Activated naive CD4-positive, alpha-beta T cell treated with anti-CD3 and anti-CD28 coated beads, Interleukin-2, amount 50 U/mL, for 24 hours (primary cell): ENCODE measurements at regions not wholly inside any gene's neighbourhood (a gene's known extent, or its start where the extent isn't known, plus 50 kb on each side); places are given as distances from the start of the nearest gene placed in this dataset.
"Not testable (repeated sequence)": the region's sequence is repeated elsewhere in the genome, so short reads cannot be mapped to it uniquely, and the experiment has no call there.

Experiments
- H3K27ac Mint-ChIP-seq: one replicate; pipeline ENCODE4 v1.8.0; 2021; ENCODE audit warnings: mild to moderate bottlenecking, mixed read lengths
- H3K27me3 Mint-ChIP-seq: one replicate; pipeline ENCODE4 v1.8.0; 2021; ENCODE audit warnings: mixed read lengths
- H3K36me3 Mint-ChIP-seq: one replicate; pipeline ENCODE4 v1.8.0; 2021; ENCODE audit warnings: mixed read lengths
- H3K4me1 Mint-ChIP-seq: one replicate; pipeline ENCODE4 v1.8.0; 2021; ENCODE audit warnings: mixed read lengths
- H3K4me3 Mint-ChIP-seq: one replicate; pipeline ENCODE4 v1.8.0; 2021; ENCODE audit warnings: mild to moderate bottlenecking, mixed read lengths
- H3K9me3 Mint-ChIP-seq: one replicate; pipeline ENCODE4 v1.8.0; 2021; ENCODE audit warnings: mixed read lengths

GRCh38 chr3:59191651-59192050, 141.8 kb upstream of the CFAP20DC start:
- Mint-ChIP-seq H3K4me1 (no peaks in the 10 kb centered on the region), H3K9me3 (no peaks in the 10 kb centered on the region), H3K27me3 (peaks cover 1% of the 10 kb centered on the region), H3K36me3 (no peaks in the 10 kb centered on the region), H3K4me3 (no peak overlapping the region), H3K27ac (no peak overlapping the region)

DNA sequence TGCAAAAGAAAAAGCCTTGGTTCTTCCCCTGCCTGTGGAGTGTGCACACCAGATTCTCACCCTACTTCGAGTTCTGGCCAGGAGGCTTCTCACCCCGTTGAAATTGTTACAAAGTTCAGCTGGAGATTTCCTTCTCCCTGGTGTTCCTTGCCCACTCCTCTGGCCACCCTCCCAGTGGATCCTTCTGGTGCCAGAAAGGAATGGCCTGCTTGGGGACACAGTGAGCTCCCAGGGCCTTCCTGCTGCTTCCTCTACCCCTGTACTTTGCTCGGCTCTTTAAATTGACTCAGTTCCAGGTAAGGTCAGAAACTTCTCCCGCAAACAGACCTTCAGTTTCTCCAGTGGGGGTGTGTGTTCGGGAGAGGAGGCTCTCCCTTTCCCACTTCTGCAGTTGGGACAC, 140.1 kb upstream of the CFAP20DC start:
- H3K36me3 Mint-ChIP-seq = no peaks in the 10 kb centered on the region
- no peaks in the 10 kb centered on the region for H3K4me1 Mint-ChIP-seq
- H3K27ac Mint-ChIP-seq = no peak overlapping the region
- peaks cover 1% of the 10 kb centered on the region for H3K27me3 Mint-ChIP-seq
- H3K9me3 Mint-ChIP-seq = no peaks in the 10 kb centered on the region
- no peak overlapping the region for H3K4me3 Mint-ChIP-seq

DNA sequence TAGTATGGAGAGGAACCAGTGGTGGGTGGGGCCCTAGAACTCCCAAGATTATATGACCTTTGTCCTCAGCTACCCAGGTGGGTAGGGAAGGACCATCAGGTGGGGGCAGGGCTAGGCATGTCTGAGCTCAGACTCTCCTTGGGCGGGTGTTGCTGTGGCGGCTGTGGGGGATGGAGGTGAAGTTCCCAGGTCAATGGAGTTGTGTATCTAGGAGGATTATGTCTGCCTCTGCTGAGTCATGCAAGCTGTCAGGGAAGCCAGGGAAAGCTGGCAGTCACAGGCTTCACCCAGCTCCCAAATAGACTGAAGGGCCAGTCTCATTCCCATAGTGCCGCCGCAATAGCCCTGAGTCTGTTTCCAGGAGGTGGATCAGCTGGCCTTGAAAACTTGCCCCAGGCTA, 139.7 kb upstream of the CFAP20DC start:
- H3K27me3 Mint-ChIP-seq = peaks cover 1% of the 10 kb centered on the region
- no peaks in the 10 kb centered on the region for H3K9me3 Mint-ChIP-seq
- H3K27ac Mint-ChIP-seq = no peak overlapping the region
- no peaks in the 10 kb centered on the region for H3K36me3 Mint-ChIP-seq
- no peak overlapping the region for H3K4me3 Mint-ChIP-seq
- H3K4me1 Mint-ChIP-seq = no peaks in the 10 kb centered on the region

GRCh38 chr3:59186725-59187124, 136.9 kb upstream of the CFAP20DC start:
- no peaks in the 10 kb centered on the region for H3K9me3 Mint-ChIP-seq
- no peak overlapping the region for H3K4me3 Mint-ChIP-seq
- H3K36me3 Mint-ChIP-seq = no peaks in the 10 kb centered on the region
- no peak overlapping the region for H3K27ac Mint-ChIP-seq
- no peaks in the 10 kb centered on the region for H3K4me1 Mint-ChIP-seq
- peaks cover 1% of the 10 kb centered on the region for H3K27me3 Mint-ChIP-seq

- Mint-ChIP-seq H3K4me3 (no peak overlapping the region), H3K27me3 (peaks cover 1% of the 10 kb centered on the region), H3K36me3 (no peaks in the 10 kb centered on the region), H3K9me3 (no peaks in the 10 kb centered on the region), H3K27ac (no peak overlapping the region), H3K4me1 (no peaks in the 10 kb centered on the region)
Measured at GRCh38 chr3:59185591-59186369, 136.0 kb upstream of the CFAP20DC start.

DNA sequence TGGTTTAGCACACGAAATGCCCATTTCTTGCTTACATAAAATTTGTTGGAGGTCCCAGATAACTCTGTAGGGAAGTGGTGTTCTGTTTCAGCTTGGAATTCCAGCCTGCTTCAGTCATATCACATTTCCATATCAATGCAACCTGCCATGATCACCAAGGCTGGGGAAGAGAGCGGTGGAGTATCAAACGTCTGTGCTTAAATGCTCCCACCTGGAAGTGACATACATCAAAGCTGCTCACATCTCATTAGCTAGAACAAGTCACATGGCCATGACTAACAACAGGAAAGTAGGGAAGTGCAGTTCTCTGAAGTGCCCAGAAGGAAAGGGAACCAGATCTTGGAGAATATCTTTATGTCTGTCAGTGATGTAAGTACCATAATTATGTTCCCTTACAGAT, 130.2 kb upstream of the CFAP20DC start:
- Mint-ChIP-seq H3K36me3 (no peaks in the 10 kb centered on the region), H3K4me3 (no peak overlapping the region), H3K27ac (no peak overlapping the region), H3K9me3 (no peaks in the 10 kb centered on the region), H3K27me3 (peaks cover 5% of the 10 kb centered on the region), H3K4me1 (no peaks in the 10 kb centered on the region)

DNA sequence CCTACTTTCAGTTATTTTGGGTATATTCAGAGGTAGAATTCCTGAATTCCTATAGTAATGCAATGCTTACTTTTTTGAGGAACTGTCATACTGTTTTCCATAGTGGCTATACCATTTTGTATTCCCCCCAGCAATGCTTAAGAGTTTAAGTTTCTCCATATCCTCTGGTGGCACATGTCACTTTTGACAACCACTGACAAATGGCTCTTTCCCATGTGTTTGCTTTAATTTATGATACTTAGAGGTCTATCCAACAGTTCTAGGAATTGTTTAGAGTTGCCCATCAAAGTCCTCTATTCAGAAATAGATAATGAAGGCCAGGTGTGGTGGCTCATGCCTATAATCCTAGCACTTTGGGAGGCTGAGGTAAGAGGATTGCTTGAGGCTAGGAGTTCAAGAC, 128.9 kb upstream of the CFAP20DC start:
- Mint-ChIP-seq H3K4me3 (no peak overlapping the region), H3K27ac (no peak overlapping the region), H3K4me1 (no peaks in the 10 kb centered on the region), H3K27me3 (peaks cover 5% of the 10 kb centered on the region), H3K9me3 (no peaks in the 10 kb centered on the region), H3K36me3 (no peaks in the 10 kb centered on the region)

- H3K27ac Mint-ChIP-seq = no peak overlapping the region
- no peaks in the 10 kb centered on the region for H3K4me1 Mint-ChIP-seq
- H3K4me3 Mint-ChIP-seq = no peak overlapping the region
- peaks cover 1% of the 10 kb centered on the region for H3K27me3 Mint-ChIP-seq
- no peaks in the 10 kb centered on the region for H3K36me3 Mint-ChIP-seq
- no peaks in the 10 kb centered on the region for H3K9me3 Mint-ChIP-seq
Measured at GRCh38 chr3:59171491-59171890, 121.7 kb upstream of the CFAP20DC start.

DNA sequence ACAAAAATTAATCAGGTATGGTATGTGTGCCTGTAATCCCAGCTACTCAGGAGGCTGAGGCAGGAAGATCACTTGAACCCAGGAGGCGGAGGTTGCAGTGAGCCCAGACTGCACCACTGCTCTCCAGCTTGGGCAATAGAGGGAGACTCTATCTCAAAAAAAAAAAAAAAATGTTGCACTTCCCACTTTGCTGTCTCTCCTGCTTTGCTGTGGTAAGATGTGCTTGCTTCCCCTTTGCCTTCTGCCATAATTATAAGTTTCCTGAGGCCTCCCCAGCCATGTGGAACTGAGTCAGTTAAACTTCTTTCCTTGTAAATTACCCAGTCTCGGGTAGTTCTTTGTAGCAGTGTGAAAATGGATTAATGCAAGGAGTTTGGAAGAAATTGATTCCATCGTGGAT, 120.3 kb upstream of the CFAP20DC start:
- not testable (repeated sequence) for H3K36me3 Mint-ChIP-seq, H3K9me3 Mint-ChIP-seq, H3K27ac Mint-ChIP-seq, H3K4me3 Mint-ChIP-seq, H3K4me1 Mint-ChIP-seq, H3K27me3 Mint-ChIP-seq

DNA sequence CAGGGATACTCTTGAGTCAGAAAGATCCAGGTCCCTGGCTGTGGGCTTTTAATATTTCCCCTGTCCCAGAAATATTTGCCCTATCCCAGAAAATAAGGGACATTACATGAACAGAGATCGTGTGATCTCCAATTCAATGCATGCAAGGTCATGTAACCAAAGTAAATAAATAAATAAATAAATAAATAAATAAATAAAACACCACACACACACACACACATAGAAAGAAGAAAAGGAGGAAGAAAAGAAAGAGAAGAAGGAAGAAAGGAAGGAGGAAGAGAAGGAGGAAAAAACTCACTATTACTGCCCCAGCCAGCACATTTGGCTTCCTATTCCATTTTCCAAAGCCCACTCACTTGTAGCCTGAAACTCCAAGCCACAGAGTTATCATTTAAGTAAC, 117.9 kb upstream of the CFAP20DC start:
- no peak overlapping the region for H3K4me3 Mint-ChIP-seq
- no peaks in the 10 kb centered on the region for H3K9me3 Mint-ChIP-seq
- peaks cover 1% of the 10 kb centered on the region for H3K27me3 Mint-ChIP-seq
- no peaks in the 10 kb centered on the region for H3K36me3 Mint-ChIP-seq
- H3K4me1 Mint-ChIP-seq = no peaks in the 10 kb centered on the region
- H3K27ac Mint-ChIP-seq = no peak overlapping the region

DNA sequence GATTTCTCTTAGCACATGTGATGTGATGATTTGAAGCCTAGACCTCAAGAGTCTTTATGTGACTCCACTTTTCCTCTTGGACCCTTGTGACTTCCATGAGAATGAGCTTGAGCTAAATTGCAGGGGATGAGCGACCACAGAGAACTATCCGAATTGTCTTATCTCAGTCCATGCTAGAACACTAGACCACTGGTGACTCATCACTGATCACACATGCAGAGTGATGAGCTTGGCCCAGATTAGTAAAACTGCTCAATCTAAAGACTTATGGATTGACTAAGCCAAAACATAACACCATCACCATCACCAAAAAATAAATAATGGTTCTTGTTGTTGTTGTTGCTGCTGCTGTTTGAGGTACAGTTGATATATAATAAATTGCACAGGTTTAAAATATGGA, 114.1 kb upstream of the CFAP20DC start:
- Mint-ChIP-seq H3K27me3 (peaks cover 1% of the 10 kb centered on the region), H3K4me3 (no peak overlapping the region), H3K27ac (no peak overlapping the region), H3K4me1 (no peaks in the 10 kb centered on the region), H3K9me3 (no peaks in the 10 kb centered on the region), H3K36me3 (no peaks in the 10 kb centered on the region)

- Mint-ChIP-seq H3K4me3 (no peak overlapping the region), H3K27me3 (no peaks in the 10 kb centered on the region), H3K9me3 (no peaks in the 10 kb centered on the region), H3K36me3 (no peaks in the 10 kb centered on the region), H3K4me1 (no peaks in the 10 kb centered on the region), H3K27ac (no peak overlapping the region)
Measured at GRCh38 chr3:59161048-59161447, 111.2 kb upstream of the CFAP20DC start.

- H3K36me3 Mint-ChIP-seq = no peaks in the 10 kb centered on the region
- H3K4me3 Mint-ChIP-seq = no peak overlapping the region
- no peak overlapping the region for H3K27ac Mint-ChIP-seq
- no peaks in the 10 kb centered on the region for H3K27me3 Mint-ChIP-seq
- H3K9me3 Mint-ChIP-seq = no peaks in the 10 kb centered on the region
- no peaks in the 10 kb centered on the region for H3K4me1 Mint-ChIP-seq
Measured at GRCh38 chr3:59160133-59160746, 110.4 kb upstream of the CFAP20DC start.

DNA sequence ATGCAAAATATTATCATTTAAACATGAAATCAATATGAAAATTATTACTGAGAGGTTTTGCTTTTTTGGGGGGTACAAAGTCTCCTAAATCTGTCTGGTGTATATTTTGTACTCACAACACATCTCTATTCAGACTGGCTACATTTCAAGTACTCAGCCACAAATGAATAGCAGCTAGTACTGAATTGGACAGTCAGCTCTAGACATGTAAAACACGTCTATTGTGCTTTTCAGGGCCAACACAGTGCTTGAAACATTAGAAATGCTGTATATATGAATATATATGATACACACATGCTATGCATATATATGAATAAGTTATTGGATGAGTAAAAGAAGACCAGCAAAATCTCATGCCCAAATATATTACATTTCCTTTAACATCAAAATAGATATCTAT, 103.8 kb upstream of the CFAP20DC start:
- Mint-ChIP-seq H3K4me3 (no peak overlapping the region), H3K4me1 (no peaks in the 10 kb centered on the region), H3K27ac (no peak overlapping the region), H3K9me3 (peaks cover 8% of the 10 kb centered on the region), H3K36me3 (no peaks in the 10 kb centered on the region), H3K27me3 (peaks cover 9% of the 10 kb centered on the region)

GRCh38 chr3:59152943-59153342, 103.1 kb upstream of the CFAP20DC start:
- peaks cover 9% of the 10 kb centered on the region for H3K27me3 Mint-ChIP-seq
- H3K4me3 Mint-ChIP-seq = no peak overlapping the region
- peaks cover 8% of the 10 kb centered on the region for H3K9me3 Mint-ChIP-seq
- no peaks in the 10 kb centered on the region for H3K36me3 Mint-ChIP-seq
- H3K27ac Mint-ChIP-seq = no peak overlapping the region
- no peaks in the 10 kb centered on the region for H3K4me1 Mint-ChIP-seq

DNA sequence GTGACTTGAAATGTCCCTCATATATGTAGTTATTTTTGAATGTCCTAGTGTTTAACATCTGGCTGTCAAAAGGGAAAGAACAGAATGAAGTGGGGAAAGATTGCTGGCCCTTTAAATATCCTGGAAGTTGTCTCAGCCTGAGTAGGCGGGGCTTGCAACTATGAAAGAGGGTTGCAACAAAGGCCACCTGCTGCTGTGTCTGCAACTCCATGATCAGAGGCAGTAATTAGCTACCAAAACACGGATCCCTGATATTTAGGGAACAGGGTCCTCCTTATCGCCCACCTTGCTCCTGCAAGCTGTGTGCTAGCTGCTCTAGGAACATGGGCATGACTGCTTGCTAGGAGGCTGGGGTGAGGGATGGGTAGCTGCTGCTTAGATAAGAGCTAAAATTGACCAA, 100.2 kb upstream of the CFAP20DC start:
- H3K36me3 Mint-ChIP-seq = no peaks in the 10 kb centered on the region
- no peaks in the 10 kb centered on the region for H3K4me1 Mint-ChIP-seq
- H3K4me3 Mint-ChIP-seq = no peak overlapping the region
- peaks cover 12% of the 10 kb centered on the region for H3K27me3 Mint-ChIP-seq
- peaks cover 8% of the 10 kb centered on the region for H3K9me3 Mint-ChIP-seq
- no peak overlapping the region for H3K27ac Mint-ChIP-seq

DNA sequence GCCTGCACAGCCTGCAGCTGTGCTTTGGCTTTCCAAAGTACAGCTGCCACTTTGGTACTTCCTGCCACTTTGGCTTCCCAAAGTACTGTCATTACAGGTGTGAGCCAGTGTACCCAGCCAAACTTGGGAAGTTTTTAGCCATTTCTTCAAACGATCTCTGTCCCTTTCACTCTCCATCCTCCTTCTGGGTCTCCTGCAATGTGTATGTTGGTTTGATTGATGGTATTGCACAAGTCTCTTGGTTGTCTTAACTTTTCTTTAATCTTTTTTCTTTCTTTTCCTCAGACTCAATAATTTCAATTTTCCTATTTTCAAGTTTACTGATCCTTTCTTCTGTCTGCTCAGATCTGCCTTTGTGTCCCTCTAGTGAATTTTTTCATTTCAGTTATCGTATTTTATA, 99.3 kb upstream of the CFAP20DC start:
- H3K4me1 Mint-ChIP-seq = no peaks in the 10 kb centered on the region
- H3K27me3 Mint-ChIP-seq = peaks cover 12% of the 10 kb centered on the region
- peaks cover 8% of the 10 kb centered on the region for H3K9me3 Mint-ChIP-seq
- no peaks in the 10 kb centered on the region for H3K36me3 Mint-ChIP-seq
- no peak overlapping the region for H3K27ac Mint-ChIP-seq
- H3K4me3 Mint-ChIP-seq = no peak overlapping the region
